HG02588 (cell line): ENCODE measurements at regions not wholly inside any gene's neighbourhood (a gene's known extent, or its start where the extent isn't known, plus 50 kb on each side); places are given as distances from the start of the nearest gene placed in this dataset.
"Not testable (repeated sequence)": the region's sequence is repeated elsewhere in the genome, so short reads cannot be mapped to it uniquely, and the experiment has no call there.

Source experiments
- ATAC-seq: cut with Tn5 transposase; IDR thresholded peaks from one replicate; pipeline ENCODE4 v1.9.1; 2021; ENCODE audit warnings: mild to moderate bottlenecking, moderate library complexity; ENCODE audit not compliant: unreplicated experiment

GRCh38 chr6:111925296-111925695 is 52.0 kb upstream of the FYN start:
- ATAC-seq = no peak

- ATAC-seq = no peak
These were observed 53.6 kb upstream of the FYN start for GRCh38 chr6:111926731-111927302.

GRCh38 chr6:111927321-111927720 is 54.1 kb upstream of the FYN start:
- ATAC-seq = no peak

GRCh38 chr6:111928139-111928538 is 54.9 kb upstream of the FYN start:
- no peak for ATAC-seq

GRCh38 chr6:111934611-111935010 is 61.4 kb upstream of the FYN start:
- not testable (repeated sequence) for ATAC-seq

- ATAC-seq = no peak
These were observed 63.5 kb upstream of the FYN start for GRCh38 chr6:111936718-111937117.

GRCh38 chr6:111938710-111939109 is 65.5 kb upstream of the FYN start:
- ATAC-seq = no peak

- no peak for ATAC-seq
These were observed 66.7 kb upstream of the FYN start for GRCh38 chr6:111939902-111940301.

GRCh38 chr6:111940801-111941200 is 67.5 kb upstream of the FYN start:
- ATAC-seq = no peak

- no peak for ATAC-seq
These were observed 68.6 kb upstream of the FYN start for GRCh38 chr6:111941686-111942330.

- ATAC-seq = no peak
These were observed 69.3 kb upstream of the FYN start for GRCh38 chr6:111942561-111942960.

GRCh38 chr6:111943266-111943665 is 70.0 kb upstream of the FYN start:
- ATAC-seq = no peak

GRCh38 chr6:111943726-111944125 is 70.5 kb upstream of the FYN start:
- ATAC-seq = no peak

GRCh38 chr6:111944541-111944940 is 71.3 kb upstream of the FYN start:
- ATAC-seq = no peak

- ATAC-seq = no peak
These were observed 76.3 kb upstream of the FYN start for GRCh38 chr6:111949546-111949945.

GRCh38 chr6:111949984-111950383 is 76.7 kb upstream of the FYN start:
- ATAC-seq = not testable (repeated sequence)

- ATAC-seq = no peak
These were observed 77.6 kb upstream of the FYN start for GRCh38 chr6:111950661-111951496.

- ATAC-seq = no peak
These were observed 78.3 kb upstream of the FYN start for GRCh38 chr6:111951497-111952085.

GRCh38 chr6:111952274-111952673 is 79.0 kb upstream of the FYN start:
- ATAC-seq = no peak

GRCh38 chr6:111952821-111953540 is 79.7 kb upstream of the FYN start:
- no peak for ATAC-seq

- no peak for ATAC-seq
These were observed 82.8 kb upstream of the FYN start for GRCh38 chr6:111956098-111956497.
